Keratinocyte (primary cell): ENCODE measurements at regions not wholly inside any gene's neighbourhood (a gene's known extent, or its start where the extent isn't known, plus 50 kb on each side); places are given as distances from the start of the nearest gene placed in this dataset.

Experiments
- DNase-seq: peaks from one replicate; pipeline ENCODE4 v3.0.0-alpha.2; 2011; ENCODE audit warnings: low read depth, missing footprints, low spot score
- FAIRE-seq: peaks from 2 replicates; lab custom pipeline; 2011; peaks lifted over from hg19 to GRCh38; lab: Jason Lieb, UNC
- H2AFZ ChIP-seq: 2 replicates; pipeline ENCODE4 v1.6.0; 2012; ENCODE audit warnings: low read length, control low read depth, inconsistent platforms; ENCODE audit not compliant: control insufficient read depth
- H3K27ac ChIP-seq: 2 replicates; pipeline ENCODE4 v1.5.1; 2011; ENCODE audit warnings: low read length; ENCODE audit not compliant: control insufficient read depth, insufficient read depth
- H3K27me3 ChIP-seq: 3 replicates; pipeline ENCODE4 v1.6.0; 2011; ENCODE audit warnings: low read length; ENCODE audit not compliant: control insufficient read depth, insufficient read depth; ENCODE audit errors: extremely low read depth
- H3K36me3 ChIP-seq, 2 experiments: 2 replicates in 1 of 2; 3 replicates in 1 of 2; pipeline ENCODE4 v1.5.1; 2011; ENCODE audit warnings: low read length in 2 of 2, mild to moderate bottlenecking in 1 of 2; ENCODE audit not compliant: control insufficient read depth in 2 of 2, insufficient read depth in 2 of 2; ENCODE audit errors: extremely low read depth in 1 of 2
- H3K4me1 ChIP-seq: 3 replicates; pipeline ENCODE4 v1.5.1; 2011; ENCODE audit warnings: low read length; ENCODE audit not compliant: control insufficient read depth, insufficient read depth; ENCODE audit errors: extremely low read depth
- H3K4me2 ChIP-seq: 3 replicates; pipeline ENCODE4 v1.6.0; 2011; ENCODE audit warnings: low read depth, low read length; ENCODE audit not compliant: control insufficient read depth, insufficient read depth; ENCODE audit errors: extremely low read depth
- H3K4me3 ChIP-seq, 3 experiments: fragments of 200-600 bp in 1 of 3; sonication (generic) in 1 of 3; 2 replicates in 2 of 3; 3 replicates in 1 of 3; pipeline ENCODE4 v1.5.1; 2011 to 2016; ENCODE audit warnings: low read length in 3 of 3, mild to moderate bottlenecking in 3 of 3, control low read depth in 2 of 3, inconsistent platforms in 1 of 3, low read depth in 1 of 3, mixed read lengths in 1 of 3, mixed run types in 1 of 3, moderate library complexity in 1 of 3; ENCODE audit not compliant: control insufficient read depth in 2 of 3, insufficient read depth in 2 of 3; ENCODE audit errors: extremely low read depth in 1 of 3
- H3K79me2 ChIP-seq: 2 replicates; pipeline ENCODE4 v1.6.0; 2012; ENCODE audit warnings: low read length; ENCODE audit not compliant: control insufficient read depth, insufficient read depth
- H3K9ac ChIP-seq: 3 replicates; pipeline ENCODE4 v1.6.0; 2011; ENCODE audit warnings: low read length; ENCODE audit not compliant: control insufficient read depth, insufficient read depth; ENCODE audit errors: extremely low read depth
- H3K9me1 ChIP-seq: 3 replicates; pipeline ENCODE4 v1.6.0; 2011; ENCODE audit warnings: low read length; ENCODE audit not compliant: control insufficient read depth, insufficient read depth; ENCODE audit errors: extremely low read depth
- H3K9me3 ChIP-seq: 2 replicates; pipeline ENCODE4 v1.5.1; 2012; ENCODE audit warnings: low read depth, low read length; ENCODE audit not compliant: control insufficient read depth
- H4K20me1 ChIP-seq: 3 replicates; pipeline ENCODE4 v1.6.0; 2011; ENCODE audit warnings: low read length; ENCODE audit not compliant: control insufficient read depth, insufficient read depth; ENCODE audit errors: extremely low read depth
- EZH2 ChIP-seq: IDR thresholded peaks from one replicate; pipeline ENCODE4 v1.6.1; 2012; ENCODE audit warnings: inconsistent platforms, mild to moderate bottlenecking, low read length, moderate library complexity
- dilution Hi-C: fragments of 300-500 bp; cut with MboI; formaldehyde crosslinking; loops from one replicate; pipeline ENCODE4 v1.7.0; 2020; ENCODE audit warnings: low sequenced_read_pairs; ENCODE audit not compliant: extremely low pct_ligation_motif_present
- TF ChIP-seq, protein P1 (sequence below), 3 experiments: IDR thresholded peaks in 1 of 3; conservative IDR thresholded peaks in 1 of 3; optimal IDR thresholded peaks in 1 of 3; 2 replicates in 2 of 3; 3 replicates in 1 of 3; pipeline versions ENCODE3 to v1.5.1; 2011; ENCODE audit warnings: low read length in 3 of 3, mild to moderate bottlenecking in 3 of 3, moderate library complexity in 2 of 3, control low read depth in 1 of 3, inconsistent platforms in 1 of 3; ENCODE audit not compliant: insufficient read depth in 2 of 3; ENCODE audit errors: extremely low read depth in 1 of 3

GRCh38 chr11:100498780-100499179 lies 188.3 kb upstream of the ARHGAP42 start:
- no peak overlapping the region for H3K9ac ChIP-seq
- no peaks in the 10 kb centered on the region for H3K9me3 ChIP-seq
- no peaks in the 10 kb centered on the region for H3K79me2 ChIP-seq
- no peaks in the 10 kb centered on the region for H3K36me3 ChIP-seq
- dilution Hi-C loops, result no loop called here
- H3K4me2 ChIP-seq, result no peak overlapping the region
- FAIRE-seq, result no peak
- no peaks in the 10 kb centered on the region for H4K20me1 ChIP-seq
- no peaks in the 10 kb centered on the region for H3K27me3 ChIP-seq
- TF ChIP-seq, protein P1, sequence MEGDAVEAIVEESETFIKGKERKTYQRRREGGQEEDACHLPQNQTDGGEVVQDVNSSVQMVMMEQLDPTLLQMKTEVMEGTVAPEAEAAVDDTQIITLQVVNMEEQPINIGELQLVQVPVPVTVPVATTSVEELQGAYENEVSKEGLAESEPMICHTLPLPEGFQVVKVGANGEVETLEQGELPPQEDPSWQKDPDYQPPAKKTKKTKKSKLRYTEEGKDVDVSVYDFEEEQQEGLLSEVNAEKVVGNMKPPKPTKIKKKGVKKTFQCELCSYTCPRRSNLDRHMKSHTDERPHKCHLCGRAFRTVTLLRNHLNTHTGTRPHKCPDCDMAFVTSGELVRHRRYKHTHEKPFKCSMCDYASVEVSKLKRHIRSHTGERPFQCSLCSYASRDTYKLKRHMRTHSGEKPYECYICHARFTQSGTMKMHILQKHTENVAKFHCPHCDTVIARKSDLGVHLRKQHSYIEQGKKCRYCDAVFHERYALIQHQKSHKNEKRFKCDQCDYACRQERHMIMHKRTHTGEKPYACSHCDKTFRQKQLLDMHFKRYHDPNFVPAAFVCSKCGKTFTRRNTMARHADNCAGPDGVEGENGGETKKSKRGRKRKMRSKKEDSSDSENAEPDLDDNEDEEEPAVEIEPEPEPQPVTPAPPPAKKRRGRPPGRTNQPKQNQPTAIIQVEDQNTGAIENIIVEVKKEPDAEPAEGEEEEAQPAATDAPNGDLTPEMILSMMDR (optimal IDR thresholded peaks at IDR 0.05 in 1 of 3, IDR thresholded peaks at IDR 0.05 in 1 of 3, conservative IDR thresholded peaks at IDR 0.05 in 1 of 3; ENCODE audit: extremely low read depth in 1 of 3, insufficient read depth in 2 of 3, low read length in 3 of 3), result no peak
- no peak for TF ChIP-seq EZH2
- DNase-seq, result no peak
- no peaks in the 10 kb centered on the region for H3K9me1 ChIP-seq
- H3K4me1 ChIP-seq, result no peaks in the 10 kb centered on the region
- H2AFZ ChIP-seq, result no peak overlapping the region
- no peak overlapping the region for H3K4me3 ChIP-seq
- H3K27ac ChIP-seq, result no peak overlapping the region

DNA sequence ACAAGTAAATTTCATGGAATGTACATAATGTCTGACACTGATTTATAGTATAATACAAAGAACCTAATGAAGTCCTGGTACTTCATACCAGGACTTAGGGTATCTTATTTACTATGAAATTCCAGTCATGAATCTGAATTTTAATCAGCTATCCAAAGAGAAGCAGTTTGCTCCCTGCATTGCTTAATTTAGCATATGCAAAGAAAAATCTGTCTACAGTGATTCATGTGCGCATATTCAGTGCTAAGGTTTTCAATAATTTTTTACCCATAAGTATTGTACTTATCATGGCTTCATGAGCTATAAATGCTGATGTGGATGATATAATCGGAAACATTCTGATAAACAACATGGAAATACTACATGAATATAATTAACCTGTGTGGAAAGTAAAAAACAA lies 185.6 kb upstream of the ARHGAP42 start:
- Histone ChIP-seq H3K79me2 (no peaks in the 10 kb centered on the region), H3K36me3 (no peaks in the 10 kb centered on the region), H3K4me3 (no peak overlapping the region), H3K9ac (no peak overlapping the region), H3K9me1 (no peaks in the 10 kb centered on the region), H4K20me1 (no peaks in the 10 kb centered on the region), H3K27me3 (no peaks in the 10 kb centered on the region), H3K9me3 (no peaks in the 10 kb centered on the region), H3K4me1 (no peaks in the 10 kb centered on the region), H3K27ac (no peak overlapping the region), H3K4me2 (no peak overlapping the region), H2AFZ (no peak overlapping the region)
- dilution Hi-C loops, result no loop called here
- no peak for TF ChIP-seq EZH2
- TF ChIP-seq, protein P1 (optimal IDR thresholded peaks at IDR 0.05 in 1 of 3, IDR thresholded peaks at IDR 0.05 in 1 of 3, conservative IDR thresholded peaks at IDR 0.05 in 1 of 3; ENCODE audit: extremely low read depth in 1 of 3, insufficient read depth in 2 of 3, low read length in 3 of 3), result no peak
- no peak for DNase-seq
- FAIRE-seq, result no peak
